Psoas muscle (tissue), 7 donors: ENCODE measurements at regions not wholly inside any gene's neighbourhood (a gene's known extent, or its start where the extent isn't known, plus 50 kb on each side); places are given as distances from the start of the nearest gene placed in this dataset.
A peak's percentile ranks its signal among the peaks of the same experiment; 100 is the strongest.

Source experiments
- ATAC-seq, 4 donors: fragments of 200-7000 bp; cut with Tn5 transposase; one replicate each; pipeline ENCODE4 v1.9.1; 2020; ENCODE audit warnings: moderate library complexity in 3 of 4, mild to moderate bottlenecking in 2 of 4
- DNase-seq, 2 donors: peaks; one replicate each; pipeline ENCODE4 v3.0.0-alpha.2; 2020
- H3K27ac ChIP-seq: fragments of 200-600 bp; one replicate; pipeline ENCODE4 v1.8.0; 2022
- H3K27me3 ChIP-seq, 3 donors: fragments of 200-600 bp in 1 of 3; one replicate each; pipeline versions ENCODE4 v1.6.1 to v1.8.0; 2013 to 2022; ENCODE audit warnings: low read length in 2 of 3, mild to moderate bottlenecking in 2 of 3, moderate library complexity in 1 of 3; ENCODE audit not compliant: insufficient read depth in 3 of 3
- H3K36me3 ChIP-seq, 2 donors: fragments of 200-600 bp in 1 of 2; one replicate each; pipeline versions ENCODE4 v1.6.1 to v1.8.0; 2013 to 2022; ENCODE audit warnings: low read depth in 1 of 2, mild to moderate bottlenecking in 1 of 2, moderate library complexity in 1 of 2; ENCODE audit not compliant: insufficient read depth in 1 of 2
- H3K4me1 ChIP-seq: fragments of 200-600 bp; one replicate; pipeline ENCODE4 v1.8.0; 2022
- H3K4me3 ChIP-seq: fragments of 200-600 bp; one replicate; pipeline ENCODE4 v1.8.0; 2022; ENCODE audit warnings: mild to moderate bottlenecking
- H3K9me3 ChIP-seq: fragments of 200-600 bp; one replicate; pipeline ENCODE4 v1.8.0; 2022
- WGBS, 3 donors: extraction: QIAGEN DNeasy Blood & Tissue Kit; methylation state at CpG; one replicate each; pipeline versions ENCODE4 v1.1.6 to v1.1.7; 2013; 5-methylcytosine and 5-hydroxymethylcytosine counted together
- intact Hi-C, 2 donors: fragments of 100-400 bp; cut with DNase I; formaldehyde crosslinking; loops; one replicate each; pipeline versions ENCODE4 v1.11.0 to v1.14.2; 2022
- TF ChIP-seq, protein P1 (sequence below): fragments of 200-600 bp; IDR thresholded peaks from one replicate; pipeline ENCODE4 v1.8.0; 2022; ENCODE audit warnings: antibody characterized with exemption
- donor health status: healthy with polysubstance abuse.
- donor health status: DM: no; HTN: no; CAD: no; lungs with moderate emphysema.
- donor health status: Bipolar disorder and iron deficiency.
- donor health status: healthy.
- donor health status: DM: yes; HTN: yes; CAD: no.
- donor health status: DM: no; HTN: no; CAD: no.
- donor health status: DM: yes; HTN: yes; CAD: no.

- peaks cover 0 to 25% (median 0%) of the 10 kb centered on the region in 3 donors for H3K27me3 ChIP-seq
- H3K36me3 ChIP-seq, result no peaks in the 10 kb centered on the region
- H3K27ac ChIP-seq, result no peak overlapping the region
- no peak for ATAC-seq
- intact Hi-C loops, result loop anchor here in 1 of 2 donors (10.0 kb wide), 1 partner anchor 111 kb away; the partner anchor contains the start of gene TM2D3
- no peak for DNase-seq
- no peaks in the 10 kb centered on the region for H3K9me3 ChIP-seq
- TF ChIP-seq, protein P1, sequence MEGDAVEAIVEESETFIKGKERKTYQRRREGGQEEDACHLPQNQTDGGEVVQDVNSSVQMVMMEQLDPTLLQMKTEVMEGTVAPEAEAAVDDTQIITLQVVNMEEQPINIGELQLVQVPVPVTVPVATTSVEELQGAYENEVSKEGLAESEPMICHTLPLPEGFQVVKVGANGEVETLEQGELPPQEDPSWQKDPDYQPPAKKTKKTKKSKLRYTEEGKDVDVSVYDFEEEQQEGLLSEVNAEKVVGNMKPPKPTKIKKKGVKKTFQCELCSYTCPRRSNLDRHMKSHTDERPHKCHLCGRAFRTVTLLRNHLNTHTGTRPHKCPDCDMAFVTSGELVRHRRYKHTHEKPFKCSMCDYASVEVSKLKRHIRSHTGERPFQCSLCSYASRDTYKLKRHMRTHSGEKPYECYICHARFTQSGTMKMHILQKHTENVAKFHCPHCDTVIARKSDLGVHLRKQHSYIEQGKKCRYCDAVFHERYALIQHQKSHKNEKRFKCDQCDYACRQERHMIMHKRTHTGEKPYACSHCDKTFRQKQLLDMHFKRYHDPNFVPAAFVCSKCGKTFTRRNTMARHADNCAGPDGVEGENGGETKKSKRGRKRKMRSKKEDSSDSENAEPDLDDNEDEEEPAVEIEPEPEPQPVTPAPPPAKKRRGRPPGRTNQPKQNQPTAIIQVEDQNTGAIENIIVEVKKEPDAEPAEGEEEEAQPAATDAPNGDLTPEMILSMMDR, result no peak
- H3K4me1 ChIP-seq, result no peaks in the 10 kb centered on the region
- no peak overlapping the region for H3K4me3 ChIP-seq
- WGBS, 3 donors, result 46 to 62% (median 55%) methylated on average over 22 of the region's 22 CpGs
These were observed 54.6 kb upstream of the PCSK6 start for GRCh38 chr15:101543926-101544612.

GRCh38 chr15:101543431-101543830 is 53.9 kb upstream of the PCSK6 start:
- DNase-seq (no peak), ATAC-seq (no peak)
- Histone ChIP-seq H3K9me3 (no peaks in the 10 kb centered on the region), H3K27ac (no peak overlapping the region), H3K36me3 (no peaks in the 10 kb centered on the region), H3K4me1 (no peaks in the 10 kb centered on the region), H3K4me3 (no peak overlapping the region), H3K27me3 (peaks cover 0 to 25% (median 0%) of the 10 kb centered on the region in 3 donors)
- TF ChIP-seq, protein P1, result no peak
- 78% methylated on average over 11 to 12 of the region's 12 CpGs for WGBS, 3 donors
- intact Hi-C loops, result loop anchor here in 1 of 2 donors (10.0 kb wide), 1 partner anchor 111 kb away; the partner anchor contains the start of gene TM2D3

GRCh38 chr15:101543026-101543390 is 53.5 kb upstream of the PCSK6 start:
- TF ChIP-seq, protein P1, result no peak
- intact Hi-C loops, result loop anchor here in 1 of 2 donors (10.0 kb wide), 1 partner anchor 112 kb away; the partner anchor contains the start of gene TM2D3
- Histone ChIP-seq H3K36me3 (no peaks in the 10 kb centered on the region), H3K4me1 (no peaks in the 10 kb centered on the region), H3K27me3 (peaks cover 0 to 24% (median 0%) of the 10 kb centered on the region in 3 donors), H3K27ac (no peak overlapping the region), H3K4me3 (no peak overlapping the region), H3K9me3 (no peaks in the 10 kb centered on the region)
- WGBS, 3 donors, result 78 to 89% (median 85%) methylated on average over 7 of the region's 7 CpGs
- no peak for ATAC-seq
- DNase-seq, result no peak

- no peak for DNase-seq
These were observed 53.0 kb upstream of the PCSK6 start for GRCh38 chr15:101542306-101543025.

More at GRCh38 chr15:101542306-101543025, 53.0 kb upstream of the PCSK6 start:
- 78 to 83% (median 81%) methylated on average over 15 to 17 of the region's 17 CpGs for WGBS, 3 donors
- ATAC-seq, result peak in 1 of 4 donors; percentile 45
- Histone ChIP-seq H3K27me3 (peaks cover 0 to 19% (median 0%) of the 10 kb centered on the region in 3 donors), H3K4me3 (no peak overlapping the region), H3K36me3 (no peaks in the 10 kb centered on the region), H3K9me3 (no peaks in the 10 kb centered on the region), H3K27ac (no peak overlapping the region), H3K4me1 (no peaks in the 10 kb centered on the region)
- TF ChIP-seq, protein P1, result no peak
- intact Hi-C loops, result loop anchor here in 1 of 2 donors (10.0 kb wide), 1 partner anchor 112 kb away; the partner anchor contains the start of gene TM2D3
